ENCODE measurements at regions not wholly inside any gene's neighbourhood (a gene's known extent, or its start where the extent isn't known, plus 50 kb on each side); places are given as distances from the start of the nearest gene placed in this dataset.

GRCh38 chr10:53724581-53724980 lies 952.0 kb upstream of the MBL2 start:
- no peaks in the 10 kb centered on the region for H3K4me1 Mint-ChIP-seq
- H3K27me3 Mint-ChIP-seq (ENCODE audit: low read depth), result no peaks in the 10 kb centered on the region
- H3K27ac Mint-ChIP-seq (ENCODE audit: unreplicated experiment), result no peak overlapping the region
- TF ChIP-seq CTCF (conservative IDR thresholded peaks at IDR 0.05), result no peak
- no peak overlapping the region for H3K4me3 Mint-ChIP-seq
- no peaks in the 10 kb centered on the region for H3K36me3 Mint-ChIP-seq (ENCODE audit: low read depth)
- DNase-seq (ENCODE audit: low read depth, low spot score), result no peak
- no peaks in the 10 kb centered on the region for H3K9me3 Mint-ChIP-seq

- no peak for DNase-seq (ENCODE audit: low read depth, low spot score)
- no peaks in the 10 kb centered on the region for H3K27me3 Mint-ChIP-seq (ENCODE audit: low read depth)
- no peaks in the 10 kb centered on the region for H3K9me3 Mint-ChIP-seq
- no peak overlapping the region for H3K4me3 Mint-ChIP-seq
- no peak overlapping the region for H3K27ac Mint-ChIP-seq (ENCODE audit: unreplicated experiment)
- TF ChIP-seq CTCF (conservative IDR thresholded peaks at IDR 0.05), result no peak
- H3K36me3 Mint-ChIP-seq (ENCODE audit: low read depth), result no peaks in the 10 kb centered on the region
- no peaks in the 10 kb centered on the region for H3K4me1 Mint-ChIP-seq
Measured at GRCh38 chr10:53719658-53720057, 947.1 kb upstream of the MBL2 start.

- Mint-ChIP-seq H3K36me3 (ENCODE audit: low read depth) (no peaks in the 10 kb centered on the region), H3K4me1 (no peaks in the 10 kb centered on the region), H3K27ac (ENCODE audit: unreplicated experiment) (no peak overlapping the region), H3K4me3 (no peak overlapping the region), H3K27me3 (ENCODE audit: low read depth) (no peaks in the 10 kb centered on the region), H3K9me3 (no peaks in the 10 kb centered on the region)
- no peak for TF ChIP-seq CTCF (conservative IDR thresholded peaks at IDR 0.05)
- no peak for DNase-seq (ENCODE audit: low read depth, low spot score)
Measured at GRCh38 chr10:53716156-53716555, 943.6 kb upstream of the MBL2 start.

- Mint-ChIP-seq H3K9me3 (peaks cover 2% of the 10 kb centered on the region), H3K27me3 (ENCODE audit: low read depth) (no peaks in the 10 kb centered on the region), H3K36me3 (ENCODE audit: low read depth) (no peaks in the 10 kb centered on the region), H3K4me1 (peaks cover 6% of the 10 kb centered on the region), H3K4me3 (no peak overlapping the region), H3K27ac (ENCODE audit: unreplicated experiment) (no peak overlapping the region)
- no peak for TF ChIP-seq CTCF (conservative IDR thresholded peaks at IDR 0.05)
- no peak for DNase-seq (ENCODE audit: low read depth, low spot score)
Measured at GRCh38 chr10:53713431-53713830, 940.8 kb upstream of the MBL2 start.

- Mint-ChIP-seq H3K27me3 (ENCODE audit: low read depth) (no peaks in the 10 kb centered on the region), H3K4me1 (peaks cover 4% of the 10 kb centered on the region), H3K9me3 (no peaks in the 10 kb centered on the region), H3K36me3 (ENCODE audit: low read depth) (no peaks in the 10 kb centered on the region), H3K4me3 (no peak overlapping the region), H3K27ac (ENCODE audit: unreplicated experiment) (no peak overlapping the region)
- TF ChIP-seq CTCF (conservative IDR thresholded peaks at IDR 0.05), result no peak
- no peak for DNase-seq (ENCODE audit: low read depth, low spot score)
Measured at GRCh38 chr10:53702489-53702888, 929.9 kb upstream of the MBL2 start.

- Mint-ChIP-seq H3K27ac (ENCODE audit: unreplicated experiment) (no peak overlapping the region), H3K4me1 (peaks cover 4% of the 10 kb centered on the region), H3K27me3 (ENCODE audit: low read depth) (no peaks in the 10 kb centered on the region), H3K4me3 (no peak overlapping the region), H3K9me3 (no peaks in the 10 kb centered on the region), H3K36me3 (ENCODE audit: low read depth) (no peaks in the 10 kb centered on the region)
- DNase-seq (ENCODE audit: low read depth, low spot score), result no peak
- no peak for TF ChIP-seq CTCF (conservative IDR thresholded peaks at IDR 0.05)
Measured at GRCh38 chr10:53701213-53701612, 928.6 kb upstream of the MBL2 start.

All from neural crest cell (in vitro differentiated cells).